SK-N-SH (cell line): ENCODE measurements at regions not wholly inside any gene's neighbourhood (a gene's known extent, or its start where the extent isn't known, plus 50 kb on each side); places are given as distances from the start of the nearest gene placed in this dataset.

Source experiments
- CTCF ChIP-seq: fragments of 200-600 bp; sonication (generic); IDR thresholded peaks from 2 replicates; pipeline ENCODE4 v1.6.1; 2017; ENCODE audit warnings: antibody characterized with exemption, mild to moderate bottlenecking, moderate library complexity
- EP300 ChIP-seq, 2 experiments: IDR thresholded peaks; 2 replicates each; pipeline versions ENCODE4 v1.4.0 to v1.6.1; 2012; ENCODE audit warnings: borderline replicate concordance in 1 of 2, low read depth in 1 of 2, low read length in 1 of 2
- RCOR1 ChIP-seq: fragments of 150-350 bp; IDR thresholded peaks from 2 replicates; pipeline ENCODE4 v1.6.1; 2017; ENCODE audit warnings: antibody characterized with exemption, low read length
- TCF12 ChIP-seq: IDR thresholded peaks from 2 replicates; pipeline ENCODE4 v1.4.0; 2012
- TF ChIP-seq, protein P1 (sequence below): IDR thresholded peaks from 2 replicates; pipeline ENCODE4 v1.4.0; 2012; ENCODE audit warnings: low read depth, borderline replicate concordance
- TF ChIP-seq, protein P2 (sequence below): IDR thresholded peaks from 2 replicates; pipeline ENCODE4 v1.6.1; 2012; ENCODE audit warnings: mild to moderate bottlenecking, low read depth, low read length, moderate library complexity
- TF ChIP-seq, protein P3 (sequence below): IDR thresholded peaks from 2 replicates; pipeline ENCODE4 v1.4.0; 2012; ENCODE audit warnings: low read depth

GRCh38 chr3:147497286-147497685, 88.1 kb downstream of the ZIC1 start:
- TF ChIP-seq, protein P1, sequence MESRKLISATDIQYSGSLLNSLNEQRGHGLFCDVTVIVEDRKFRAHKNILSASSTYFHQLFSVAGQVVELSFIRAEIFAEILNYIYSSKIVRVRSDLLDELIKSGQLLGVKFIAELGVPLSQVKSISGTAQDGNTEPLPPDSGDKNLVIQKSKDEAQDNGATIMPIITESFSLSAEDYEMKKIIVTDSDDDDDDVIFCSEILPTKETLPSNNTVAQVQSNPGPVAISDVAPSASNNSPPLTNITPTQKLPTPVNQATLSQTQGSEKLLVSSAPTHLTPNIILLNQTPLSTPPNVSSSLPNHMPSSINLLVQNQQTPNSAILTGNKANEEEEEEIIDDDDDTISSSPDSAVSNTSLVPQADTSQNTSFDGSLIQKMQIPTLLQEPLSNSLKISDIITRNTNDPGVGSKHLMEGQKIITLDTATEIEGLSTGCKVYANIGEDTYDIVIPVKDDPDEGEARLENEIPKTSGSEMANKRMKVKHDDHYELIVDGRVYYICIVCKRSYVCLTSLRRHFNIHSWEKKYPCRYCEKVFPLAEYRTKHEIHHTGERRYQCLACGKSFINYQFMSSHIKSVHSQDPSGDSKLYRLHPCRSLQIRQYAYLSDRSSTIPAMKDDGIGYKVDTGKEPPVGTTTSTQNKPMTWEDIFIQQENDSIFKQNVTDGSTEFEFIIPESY: no peak
- TF ChIP-seq, protein P2, sequence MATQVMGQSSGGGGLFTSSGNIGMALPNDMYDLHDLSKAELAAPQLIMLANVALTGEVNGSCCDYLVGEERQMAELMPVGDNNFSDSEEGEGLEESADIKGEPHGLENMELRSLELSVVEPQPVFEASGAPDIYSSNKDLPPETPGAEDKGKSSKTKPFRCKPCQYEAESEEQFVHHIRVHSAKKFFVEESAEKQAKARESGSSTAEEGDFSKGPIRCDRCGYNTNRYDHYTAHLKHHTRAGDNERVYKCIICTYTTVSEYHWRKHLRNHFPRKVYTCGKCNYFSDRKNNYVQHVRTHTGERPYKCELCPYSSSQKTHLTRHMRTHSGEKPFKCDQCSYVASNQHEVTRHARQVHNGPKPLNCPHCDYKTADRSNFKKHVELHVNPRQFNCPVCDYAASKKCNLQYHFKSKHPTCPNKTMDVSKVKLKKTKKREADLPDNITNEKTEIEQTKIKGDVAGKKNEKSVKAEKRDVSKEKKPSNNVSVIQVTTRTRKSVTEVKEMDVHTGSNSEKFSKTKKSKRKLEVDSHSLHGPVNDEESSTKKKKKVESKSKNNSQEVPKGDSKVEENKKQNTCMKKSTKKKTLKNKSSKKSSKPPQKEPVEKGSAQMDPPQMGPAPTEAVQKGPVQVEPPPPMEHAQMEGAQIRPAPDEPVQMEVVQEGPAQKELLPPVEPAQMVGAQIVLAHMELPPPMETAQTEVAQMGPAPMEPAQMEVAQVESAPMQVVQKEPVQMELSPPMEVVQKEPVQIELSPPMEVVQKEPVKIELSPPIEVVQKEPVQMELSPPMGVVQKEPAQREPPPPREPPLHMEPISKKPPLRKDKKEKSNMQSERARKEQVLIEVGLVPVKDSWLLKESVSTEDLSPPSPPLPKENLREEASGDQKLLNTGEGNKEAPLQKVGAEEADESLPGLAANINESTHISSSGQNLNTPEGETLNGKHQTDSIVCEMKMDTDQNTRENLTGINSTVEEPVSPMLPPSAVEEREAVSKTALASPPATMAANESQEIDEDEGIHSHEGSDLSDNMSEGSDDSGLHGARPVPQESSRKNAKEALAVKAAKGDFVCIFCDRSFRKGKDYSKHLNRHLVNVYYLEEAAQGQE: no peak
- TF ChIP-seq RCOR1: no peak
- no peak for TF ChIP-seq CTCF
- TF ChIP-seq, protein P3, sequence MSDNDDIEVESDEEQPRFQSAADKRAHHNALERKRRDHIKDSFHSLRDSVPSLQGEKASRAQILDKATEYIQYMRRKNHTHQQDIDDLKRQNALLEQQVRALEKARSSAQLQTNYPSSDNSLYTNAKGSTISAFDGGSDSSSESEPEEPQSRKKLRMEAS: no peak
- TF ChIP-seq EP300 (IDR thresholded peaks at IDR 0.05; ENCODE audit: borderline replicate concordance in 1 of 2, low read depth in 1 of 2, low read length in 1 of 2): no peak
- TF ChIP-seq TCF12: no peak
